Hepatocyte (in vitro differentiated cells): ENCODE measurements at regions not wholly inside any gene's neighbourhood (a gene's known extent, or its start where the extent isn't known, plus 50 kb on each side); places are given as distances from the start of the nearest gene placed in this dataset.

Experiments used
- CTCF ChIP-seq: fragments of 200-600 bp; sonication (generic); IDR thresholded peaks from 2 replicates; pipeline ENCODE4 v1.5.1; 2016; ENCODE audit warnings: antibody characterized with exemption, mild to moderate bottlenecking; ENCODE audit not compliant: poor library complexity
- EZH2 ChIP-seq: fragments of 200-600 bp; sonication (generic); IDR thresholded peaks from 2 replicates; pipeline ENCODE4 v1.6.1; 2016; ENCODE audit warnings: antibody characterized with exemption, mild to moderate bottlenecking, borderline replicate concordance
- EZH2phosphoT487 ChIP-seq: fragments of 200-600 bp; sonication (generic); IDR thresholded peaks from one replicate; pipeline ENCODE4 v1.6.1; 2018; ENCODE audit warnings: antibody characterized with exemption, mild to moderate bottlenecking, low read depth, moderate library complexity; ENCODE audit not compliant: unreplicated experiment, severe bottlenecking

- no peak for TF ChIP-seq CTCF
- no peak for TF ChIP-seq EZH2
- TF ChIP-seq EZH2phosphoT487, result no peak
Observed at GRCh38 chr21:18663663-18664062, 260.1 kb upstream of the TMPRSS15 start.
